HepG2 (cell line): ENCODE measurements at regions not wholly inside any gene's neighbourhood (a gene's known extent, or its start where the extent isn't known, plus 50 kb on each side); places are given as distances from the start of the nearest gene placed in this dataset.
"Not testable (repeated sequence)": the region's sequence is repeated elsewhere in the genome, so short reads cannot be mapped to it uniquely, and the experiment has no call there.

Source experiments
- ATAC-seq: fragments of 200-7000 bp; cut with Tn5 transposase; 3 replicates; pipeline ENCODE4 v1.9.1; 2020; ENCODE audit warnings: mild to moderate bottlenecking, moderate library complexity
- BruUV-seq: library from RNA; stranded (reverse); fragments of 400-500 nt; replicated peaks from 2 replicates; lab custom pipeline; 2021; lab: Mats Ljungman, UMichigan
- CTCF ChIA-PET: fragments of 300-600 bp; formaldehyde crosslinking; extraction: SDS; loops from one replicate; lab custom pipeline; 2021; ENCODE audit warnings: low total read pairs, inconsistent platforms, low intra/inter-chr PET ratio; lab: Yijun Ruan, JAX
- POLR2A ChIA-PET: fragments of 350-600 bp; sonication (Branson Sonifier 250); formaldehyde crosslinking; loops from one replicate; lab custom pipeline; 2020; ENCODE audit warnings: antibody characterized with exemption, inconsistent platforms; lab: Yijun Ruan, JAX
- DNase-seq: peaks from one replicate; pipeline ENCODE4 v3.0.0-alpha.2; 2015; ENCODE audit warnings: low spot score
- FAIRE-seq: peaks from 3 replicates; lab custom pipeline; 2011; peaks lifted over from hg19 to GRCh38; lab: Jason Lieb, UNC
- H2AFZ ChIP-seq: one replicate; pipeline ENCODE4 v1.6.1; 2011; ENCODE audit warnings: low read length, inconsistent platforms
- H3K27ac ChIP-seq: fragments of 300-600 bp; 3 replicates; pipeline ENCODE4 v1.8.0; 2011; ENCODE audit warnings: mixed run types, mild to moderate bottlenecking, mixed read lengths, low read length, inconsistent platforms; ENCODE audit not compliant: insufficient read depth; ENCODE audit errors: extremely low read length
- H3K27me3 ChIP-seq, 2 experiments: fragments of 200-600 bp in 1 of 2; 2 replicates in 1 of 2; 3 replicates in 1 of 2; pipeline versions ENCODE4 v1.6.0 to v1.8.0; 2011; ENCODE audit warnings: low read length in 2 of 2, mild to moderate bottlenecking in 2 of 2, moderate library complexity in 2 of 2, inconsistent platforms in 1 of 2; ENCODE audit not compliant: insufficient read depth in 2 of 2, control insufficient read depth in 1 of 2
- H3K36me3 ChIP-seq, 2 experiments: fragments of 200-600 bp in 1 of 2; replicated peaks in 1 of 2; 2 replicates in 1 of 2; 3 replicates in 1 of 2; pipeline versions ENCODE4 v1.5.1 to v1.8.0; 2011; ENCODE audit warnings: low read length in 2 of 2, inconsistent platforms in 1 of 2; ENCODE audit not compliant: insufficient read depth in 2 of 2, control insufficient read depth in 1 of 2
- H3K4me1 ChIP-seq: 2 replicates; pipeline ENCODE4 v1.5.1; 2012; ENCODE audit warnings: low read length, inconsistent platforms; ENCODE audit not compliant: insufficient read depth
- H3K4me2 ChIP-seq: 2 replicates; pipeline ENCODE4 v1.6.0; 2011; ENCODE audit warnings: low read depth, low read length, inconsistent platforms
- H3K4me3 ChIP-seq, 3 experiments: fragments of 200-600 bp in 1 of 3; sonication (generic), shearing (Covaris generic) in 1 of 3; replicated peaks in 1 of 3; 2 replicates each; pipeline ENCODE4 v1.5.1; 2011 to 2016; ENCODE audit warnings: low read length in 3 of 3, inconsistent platforms in 2 of 3, low read depth in 2 of 3, mild to moderate bottlenecking in 2 of 3, control low read depth in 1 of 3, mixed read lengths in 1 of 3; ENCODE audit not compliant: insufficient read depth in 1 of 3
- H3K79me2 ChIP-seq: one replicate; pipeline ENCODE4 v1.6.1; 2011; ENCODE audit warnings: low read length, inconsistent platforms; ENCODE audit not compliant: insufficient read depth
- H3K9ac ChIP-seq: 2 replicates; pipeline ENCODE4 v1.6.0; 2011; ENCODE audit warnings: mild to moderate bottlenecking, low read depth, low read length, inconsistent platforms; ENCODE audit not compliant: insufficient read depth
- H3K9me3 ChIP-seq: 2 replicates; pipeline ENCODE4 v1.5.1; 2012; ENCODE audit warnings: mild to moderate bottlenecking, low read length
- H4K20me1 ChIP-seq: 2 replicates; pipeline ENCODE4 v1.6.0; 2011; ENCODE audit warnings: inconsistent platforms, mild to moderate bottlenecking, low read length, moderate library complexity; ENCODE audit not compliant: insufficient read depth
- NONO ChIP-seq, 2 experiments: fragments of 450-650 bp in 1 of 2; sonication (generic) in 1 of 2; formaldehyde crosslinking in 1 of 2; IDR thresholded peaks in 1 of 2; conservative IDR thresholded peaks in 1 of 2; 2 replicates each; pipeline versions ENCODE4 v1.6.1 to v1.8.0; 2017 to 2022; ENCODE audit warnings: mild to moderate bottlenecking in 1 of 2, missing genetic modification reagents in 1 of 2, moderate library complexity in 1 of 2
- SALL1 ChIP-seq: sonication (generic); formaldehyde crosslinking; IDR thresholded peaks from 2 replicates; pipeline ENCODE4 v1.8.0; 2022; ENCODE audit warnings: mild to moderate bottlenecking, missing genetic modification reagents
- ZNF33B ChIP-seq: sonication (generic); formaldehyde crosslinking; IDR thresholded peaks from 2 replicates; pipeline ENCODE4 v1.5.1; 2020; ENCODE audit warnings: mild to moderate bottlenecking, missing genetic modification reagents
- WGBS: methylation state at CpG from one replicate; pipeline ENCODE4 v1.1.6; 2017; ENCODE audit warnings: low lambda C conversion rate; 5-methylcytosine and 5-hydroxymethylcytosine counted together
- in situ Hi-C: cut with HindIII; loops from 2 replicates; pipeline ENCODE4 v1.10.0; 2017; ENCODE audit warnings: low pct_unique_long_range_greater_than_20kb; ENCODE audit not compliant: extremely low pct_ligation_motif_present
- intact Hi-C: fragments of 100-400 bp; cut with micrococcal nuclease; formaldehyde crosslinking; loops from one replicate; pipeline ENCODE4 v1.10.0; 2022; ENCODE audit not compliant: unreplicated experiment
- TF ChIP-seq, protein P1 (sequence below): sonication (generic); formaldehyde crosslinking; IDR thresholded peaks from 2 replicates; pipeline ENCODE4 v1.4.0; 2020; ENCODE audit warnings: mild to moderate bottlenecking, missing genetic modification reagents, borderline replicate concordance

DNA sequence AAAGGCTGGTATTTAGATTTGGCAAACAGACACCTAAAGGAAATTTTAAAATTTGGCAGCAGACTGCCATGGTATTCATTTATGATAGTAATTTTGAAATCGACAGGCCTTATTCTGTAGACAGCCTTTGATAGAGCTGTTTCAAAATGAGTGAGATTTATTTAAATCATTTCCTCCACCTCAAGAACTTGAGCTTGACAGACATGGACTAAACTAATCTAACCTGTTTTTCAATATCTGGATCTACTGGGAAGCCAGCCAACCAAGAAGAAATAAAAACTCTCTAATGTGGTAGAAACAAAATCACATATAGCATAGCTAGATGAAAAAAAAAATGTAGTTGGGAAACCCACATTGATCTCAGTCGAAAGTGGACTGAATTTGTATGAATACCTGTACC is 56.9 kb upstream of the RASA1 start (continued):
- TF ChIP-seq ZNF33B (CRISPR knock-in tag) (no peak), SALL1 (no peak)
- TF ChIP-seq, protein P1, sequence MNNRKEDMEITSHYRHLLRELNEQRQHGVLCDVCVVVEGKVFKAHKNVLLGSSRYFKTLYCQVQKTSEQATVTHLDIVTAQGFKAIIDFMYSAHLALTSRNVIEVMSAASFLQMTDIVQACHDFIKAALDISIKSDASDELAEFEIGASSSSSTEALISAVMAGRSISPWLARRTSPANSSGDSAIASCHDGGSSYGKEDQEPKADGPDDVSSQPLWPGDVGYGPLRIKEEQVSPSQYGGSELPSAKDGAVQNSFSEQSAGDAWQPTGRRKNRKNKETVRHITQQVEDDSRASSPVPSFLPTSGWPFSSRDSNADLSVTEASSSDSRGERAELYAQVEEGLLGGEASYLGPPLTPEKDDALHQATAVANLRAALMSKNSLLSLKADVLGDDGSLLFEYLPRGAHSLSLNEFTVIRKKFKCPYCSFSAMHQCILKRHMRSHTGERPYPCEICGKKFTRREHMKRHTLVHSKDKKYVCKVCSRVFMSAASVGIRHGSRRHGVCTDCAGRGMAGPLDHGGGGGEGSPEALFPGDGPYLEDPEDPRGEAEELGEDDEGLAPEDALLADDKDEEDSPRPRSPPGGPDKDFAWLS (CRISPR knock-in tag): no peak

DNA sequence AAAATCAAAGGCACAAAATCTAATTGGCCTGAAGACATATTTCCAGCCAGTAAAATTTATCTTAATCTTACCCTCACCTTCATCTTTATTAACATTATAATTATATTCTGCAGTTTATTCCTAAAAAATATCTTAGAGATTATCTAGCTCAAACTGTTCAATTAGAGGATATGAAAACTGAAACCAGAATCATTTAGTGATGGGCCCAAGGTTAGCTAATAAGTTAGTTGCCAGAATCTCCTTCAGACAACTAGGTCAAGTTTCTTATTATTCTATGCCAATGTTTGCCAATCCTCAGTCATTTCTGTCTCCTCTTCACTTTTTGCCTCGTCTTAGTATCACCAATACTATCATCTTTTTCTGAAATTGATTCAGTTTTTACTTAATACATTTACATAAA is 56.0 kb upstream of the RASA1 start:
- FAIRE-seq: no peak
- intact Hi-C loops: no loop called here
- in situ Hi-C loops: no loop called here

DNA sequence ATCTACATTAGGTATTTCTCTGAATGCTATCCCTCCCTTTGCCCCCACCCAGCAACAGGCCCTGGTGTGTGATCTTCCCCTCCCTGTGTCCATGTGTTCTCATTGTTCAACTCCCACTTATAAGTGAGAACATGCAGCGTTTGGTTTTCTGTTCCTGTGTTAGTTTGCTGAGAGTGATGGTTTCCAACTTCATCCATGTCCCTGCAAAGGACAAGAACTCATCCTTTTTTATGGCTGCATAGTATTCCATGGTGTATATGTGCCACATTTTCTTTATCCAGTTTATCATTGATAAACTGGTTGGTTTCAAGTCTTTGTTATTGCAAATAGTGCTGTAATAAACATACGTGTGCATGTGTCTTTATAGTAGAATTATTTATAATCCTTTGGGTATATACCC is 55.5 kb upstream of the RASA1 start:
- H3K36me3 ChIP-seq, DNase-seq, CTCF ChIA-PET, intact Hi-C loops, H4K20me1 ChIP-seq, H3K79me2 ChIP-seq, H3K27ac ChIP-seq, H3K9ac ChIP-seq, ATAC-seq, H3K4me2 ChIP-seq, in situ Hi-C loops, FAIRE-seq, H3K4me1 ChIP-seq, H3K4me3 ChIP-seq, H3K9me3 ChIP-seq, H3K27me3 ChIP-seq, BruUV-seq, H2AFZ ChIP-seq, POLR2A ChIA-PET: not testable (repeated sequence)
- 0% methylated on average over 2 of the region's 2 CpGs for WGBS

More for the DNA sequence above, 56.0 kb upstream of the RASA1 start:
- no peak overlapping the region for H3K4me2 ChIP-seq
- H3K27ac ChIP-seq: no peak overlapping the region
- ChIA-PET POLR2A (no interaction called here), CTCF (no interaction called here)
- no peaks in the 10 kb centered on the region for H3K27me3 ChIP-seq
- H3K4me3 ChIP-seq: no peak overlapping the region
- H3K9me3 ChIP-seq: no peaks in the 10 kb centered on the region
- no peaks in the 10 kb centered on the region for H3K4me1 ChIP-seq
- TF ChIP-seq NONO (IDR thresholded peaks at IDR 0.05): no peak
- TF ChIP-seq NONO (CRISPR knock-in tag; conservative IDR thresholded peaks at IDR 0.05): no peak
- no peaks in the 10 kb centered on the region for H4K20me1 ChIP-seq
- H3K9ac ChIP-seq: no peak overlapping the region
- no peak overlapping the region for H2AFZ ChIP-seq
- DNase-seq (no peak), ATAC-seq (no peak)
- no peaks in the 10 kb centered on the region for H3K79me2 ChIP-seq
- H3K36me3 ChIP-seq: no peaks in the 10 kb centered on the region
- WGBS: 0% methylated on average over 1 of the region's 1 CpG
- BruUV-seq: no TSS peak
